ENCODE measurements at regions not wholly inside any gene's neighbourhood (a gene's known extent, or its start where the extent isn't known, plus 50 kb on each side); places are given as distances from the start of the nearest gene placed in this dataset.

DNA sequence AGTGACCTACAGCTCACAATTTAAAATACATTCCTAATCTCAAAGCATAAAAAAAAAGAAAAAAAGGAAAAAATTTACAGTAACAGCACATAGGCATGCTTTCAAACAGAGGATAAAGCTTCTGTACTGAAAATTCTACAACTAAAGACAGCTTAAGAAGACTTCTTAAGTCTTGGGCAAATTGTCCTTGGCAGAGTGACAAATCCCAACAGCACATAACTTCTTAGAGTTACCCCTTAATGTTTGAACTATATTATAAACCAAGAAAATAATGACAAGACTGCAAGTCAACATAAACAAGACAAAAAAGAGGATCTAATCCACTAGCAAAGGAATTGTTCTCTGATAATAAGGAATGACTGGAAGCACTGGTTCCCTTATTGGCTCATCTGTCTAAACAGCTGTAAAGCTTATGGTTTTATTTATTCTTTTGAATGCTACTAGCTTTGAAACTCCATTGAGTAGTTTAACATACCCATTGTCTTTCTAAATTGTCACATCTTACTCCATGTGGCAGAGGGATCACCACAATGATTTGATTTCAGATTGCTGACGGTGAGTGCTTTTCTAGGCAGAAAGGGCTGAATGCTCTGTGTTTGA lies 1576.8 kb upstream of the GOT2 start:
- no peaks in the 10 kb centered on the region for H3K79me2 ChIP-seq (ENCODE audit: low read length)
- no peak overlapping the region for H2AFZ ChIP-seq (ENCODE audit: low read length)
- DNase-seq: no peak
- H3K9me2 ChIP-seq (replicated peaks; ENCODE audit: insufficient read depth, low read length): no peaks in the 10 kb centered on the region
- H4K20me1 ChIP-seq (ENCODE audit: insufficient read depth, low read length): no peaks in the 10 kb centered on the region
- H3K4me3 ChIP-seq (ENCODE audit: low read length): no peak overlapping the region
- TF ChIP-seq, protein P1, sequence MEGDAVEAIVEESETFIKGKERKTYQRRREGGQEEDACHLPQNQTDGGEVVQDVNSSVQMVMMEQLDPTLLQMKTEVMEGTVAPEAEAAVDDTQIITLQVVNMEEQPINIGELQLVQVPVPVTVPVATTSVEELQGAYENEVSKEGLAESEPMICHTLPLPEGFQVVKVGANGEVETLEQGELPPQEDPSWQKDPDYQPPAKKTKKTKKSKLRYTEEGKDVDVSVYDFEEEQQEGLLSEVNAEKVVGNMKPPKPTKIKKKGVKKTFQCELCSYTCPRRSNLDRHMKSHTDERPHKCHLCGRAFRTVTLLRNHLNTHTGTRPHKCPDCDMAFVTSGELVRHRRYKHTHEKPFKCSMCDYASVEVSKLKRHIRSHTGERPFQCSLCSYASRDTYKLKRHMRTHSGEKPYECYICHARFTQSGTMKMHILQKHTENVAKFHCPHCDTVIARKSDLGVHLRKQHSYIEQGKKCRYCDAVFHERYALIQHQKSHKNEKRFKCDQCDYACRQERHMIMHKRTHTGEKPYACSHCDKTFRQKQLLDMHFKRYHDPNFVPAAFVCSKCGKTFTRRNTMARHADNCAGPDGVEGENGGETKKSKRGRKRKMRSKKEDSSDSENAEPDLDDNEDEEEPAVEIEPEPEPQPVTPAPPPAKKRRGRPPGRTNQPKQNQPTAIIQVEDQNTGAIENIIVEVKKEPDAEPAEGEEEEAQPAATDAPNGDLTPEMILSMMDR (IDR thresholded peaks at IDR 0.05; ENCODE audit: low read length): no peak
- no peak for TF ChIP-seq EZH2phosphoT487 (IDR thresholded peaks at IDR 0.05; ENCODE audit: low read length)
- TF ChIP-seq EZH2 (optimal IDR thresholded peaks at IDR 0.05; ENCODE audit: low read depth, low read length): no peak
- no peaks in the 10 kb centered on the region for H3K27me3 ChIP-seq (replicated peaks; ENCODE audit: insufficient read depth, low read length)
- H3K27ac ChIP-seq (ENCODE audit: low read length): no peak overlapping the region
- H3K9ac ChIP-seq (ENCODE audit: low read length): no peak overlapping the region
- H3K36me3 ChIP-seq (replicated peaks; ENCODE audit: insufficient read depth, low read length): no peaks in the 10 kb centered on the region
- no peaks in the 10 kb centered on the region for H3K9me3 ChIP-seq (replicated peaks; ENCODE audit: insufficient read depth, low read length)
- H3F3A ChIP-seq (ENCODE audit: insufficient read depth, low read length): no peaks in the 10 kb centered on the region
- no peak overlapping the region for H3K4me2 ChIP-seq (ENCODE audit: low read depth, low read length)
- H3K4me1 ChIP-seq (ENCODE audit: low read length): no peaks in the 10 kb centered on the region

DNA sequence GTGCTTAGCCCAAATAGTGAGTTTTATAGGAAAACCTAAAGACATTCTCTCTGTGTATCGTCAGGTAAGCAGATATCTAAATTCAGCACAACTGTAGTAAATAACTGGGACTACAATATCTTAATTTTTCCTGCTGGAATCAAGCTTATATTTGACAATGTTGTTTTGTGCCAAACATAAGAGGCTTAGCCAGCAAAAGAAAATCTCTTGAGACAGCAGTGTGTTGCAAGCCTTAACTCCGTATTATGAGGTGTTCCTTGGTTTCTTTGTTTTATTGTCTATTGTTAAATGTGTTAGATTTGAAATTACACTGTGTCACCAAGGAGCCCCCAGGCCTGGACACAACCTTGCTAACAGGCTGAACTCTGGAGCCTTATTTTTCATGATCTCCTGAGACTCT lies 1570.6 kb upstream of the GOT2 start:
- Histone ChIP-seq H4K20me1 (ENCODE audit: insufficient read depth, low read length) (no peaks in the 10 kb centered on the region), H3K9ac (ENCODE audit: low read length) (no peak overlapping the region), H3K36me3 (replicated peaks; ENCODE audit: insufficient read depth, low read length) (no peaks in the 10 kb centered on the region), H3F3A (ENCODE audit: insufficient read depth, low read length) (no peaks in the 10 kb centered on the region), H3K9me3 (replicated peaks; ENCODE audit: insufficient read depth, low read length) (no peaks in the 10 kb centered on the region), H2AFZ (ENCODE audit: low read length) (no peak overlapping the region), H3K9me2 (replicated peaks; ENCODE audit: insufficient read depth, low read length) (no peaks in the 10 kb centered on the region), H3K27me3 (replicated peaks; ENCODE audit: insufficient read depth, low read length) (no peaks in the 10 kb centered on the region), H3K27ac (ENCODE audit: low read length) (no peak overlapping the region), H3K4me1 (ENCODE audit: low read length) (no peaks in the 10 kb centered on the region), H3K79me2 (ENCODE audit: low read length) (no peaks in the 10 kb centered on the region), H3K4me3 (ENCODE audit: low read length) (no peak overlapping the region), H3K4me2 (ENCODE audit: low read depth, low read length) (no peak overlapping the region)
- no peak for DNase-seq
- TF ChIP-seq EZH2phosphoT487 (IDR thresholded peaks at IDR 0.05; ENCODE audit: low read length): no peak
- TF ChIP-seq, protein P1 (IDR thresholded peaks at IDR 0.05; ENCODE audit: low read length): no peak
- TF ChIP-seq EZH2 (optimal IDR thresholded peaks at IDR 0.05; ENCODE audit: low read depth, low read length): no peak

DNA sequence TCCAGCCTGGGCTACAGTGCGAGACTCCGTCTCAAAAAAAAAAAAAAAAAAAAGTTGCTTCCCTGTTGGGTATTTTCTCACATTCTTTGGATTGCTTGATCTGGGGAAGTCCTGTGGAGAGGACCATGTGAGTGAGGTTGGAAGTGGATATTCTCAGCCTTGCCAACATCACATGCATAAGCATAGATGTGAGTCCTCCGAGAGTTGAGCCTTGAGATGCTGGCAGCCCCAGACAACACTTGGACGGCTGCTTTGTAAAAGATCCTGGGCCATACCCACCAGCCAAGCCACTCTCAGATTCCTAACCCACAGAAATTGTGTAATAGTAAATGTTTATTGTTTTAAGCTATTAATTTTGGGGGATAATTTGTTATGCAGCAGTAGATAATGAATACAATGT lies 1570.0 kb upstream of the GOT2 start:
- Histone ChIP-seq H3K9ac (ENCODE audit: low read length) (no peak overlapping the region), H3K4me1 (ENCODE audit: low read length) (no peaks in the 10 kb centered on the region), H3K4me3 (ENCODE audit: low read length) (no peak overlapping the region), H3K9me2 (replicated peaks; ENCODE audit: insufficient read depth, low read length) (no peaks in the 10 kb centered on the region), H3K27me3 (replicated peaks; ENCODE audit: insufficient read depth, low read length) (no peaks in the 10 kb centered on the region), H3K36me3 (replicated peaks; ENCODE audit: insufficient read depth, low read length) (no peaks in the 10 kb centered on the region), H3K9me3 (replicated peaks; ENCODE audit: insufficient read depth, low read length) (no peaks in the 10 kb centered on the region), H3K27ac (ENCODE audit: low read length) (no peak overlapping the region), H3K4me2 (ENCODE audit: low read depth, low read length) (no peak overlapping the region), H3F3A (ENCODE audit: insufficient read depth, low read length) (no peaks in the 10 kb centered on the region), H2AFZ (ENCODE audit: low read length) (no peak overlapping the region), H3K79me2 (ENCODE audit: low read length) (no peaks in the 10 kb centered on the region), H4K20me1 (ENCODE audit: insufficient read depth, low read length) (no peaks in the 10 kb centered on the region)
- DNase-seq: no peak
- TF ChIP-seq, protein P1 (IDR thresholded peaks at IDR 0.05; ENCODE audit: low read length): no peak
- TF ChIP-seq EZH2phosphoT487 (IDR thresholded peaks at IDR 0.05; ENCODE audit: low read length) (no peak), EZH2 (optimal IDR thresholded peaks at IDR 0.05; ENCODE audit: low read depth, low read length) (no peak)
